ENCODE measurements at regions not wholly inside any gene's neighbourhood (a gene's known extent, or its start where the extent isn't known, plus 50 kb on each side); places are given as distances from the start of the nearest gene placed in this dataset.

- no peak overlapping the region for H3K4me2 ChIP-seq (ENCODE audit: low read length)
- H4K20me1 ChIP-seq (ENCODE audit: insufficient read depth) = no peaks in the 10 kb centered on the region
- intact Hi-C loops (cut with micrococcal nuclease) = no loop called here
- H3K4me3 ChIP-seq (replicated peaks in 1 of 2; ENCODE audit: low read depth in 1 of 2, low read length in 2 of 2) = no peak overlapping the region
- CTCF ChIA-PET = no interaction called here
- TF ChIP-seq POLR2A (IDR thresholded peaks at IDR 0.05; ENCODE audit: borderline replicate concordance, extremely low read depth, insufficient read depth, insufficient read length) (no peak), ELF1 (IDR thresholded peaks at IDR 0.05; ENCODE audit: borderline replicate concordance, low read depth) (no peak), MAX (IDR thresholded peaks at IDR 0.05) (no peak), ATF3 (IDR thresholded peaks at IDR 0.05) (no peak), ZBTB33 (IDR thresholded peaks at IDR 0.05; ENCODE audit: extremely low read depth, insufficient replicate concordance, low read length) (no peak), EZH2 (IDR thresholded peaks at IDR 0.05) (no peak), REST (IDR thresholded peaks at IDR 0.05; ENCODE audit: low read depth) (no peak), CBX3 (IDR thresholded peaks at IDR 0.05; ENCODE audit: low read depth) (no peak), ZNF274 (IDR thresholded peaks at IDR 0.05; ENCODE audit: low read depth, low read length) (no peak), SIN3A (IDR thresholded peaks at IDR 0.05; ENCODE audit: low read depth) (no peak), JUND (IDR thresholded peaks at IDR 0.05) (no peak), SRF (IDR thresholded peaks at IDR 0.05; ENCODE audit: low read depth) (no peak), TCF7L2 (IDR thresholded peaks at IDR 0.05; ENCODE audit: borderline replicate concordance, extremely low read depth, insufficient read depth, insufficient read length) (no peak), EGR1 (IDR thresholded peaks at IDR 0.05; ENCODE audit: low read depth) (no peak), FOSL1 (IDR thresholded peaks at IDR 0.05; ENCODE audit: low read depth) (no peak), SP1 (IDR thresholded peaks at IDR 0.05; ENCODE audit: low read depth) (no peak), EZH2phosphoT487 (IDR thresholded peaks at IDR 0.05; ENCODE audit: borderline replicate concordance) (no peak), CEBPB (IDR thresholded peaks at IDR 0.05; ENCODE audit: low read depth) (no peak), POLR2AphosphoS5 (IDR thresholded peaks at IDR 0.05; ENCODE audit: low read depth, low read length) (no peak)
- H3K4me1 ChIP-seq (ENCODE audit: control insufficient read depth in 1 of 2, insufficient read depth in 2 of 2, low read length in 2 of 2) = peaks cover 3 to 27% of the 10 kb centered on the region in 2 experiments; a peak in 2 of 4 replicates
- H3K27me3 ChIP-seq (ENCODE audit: insufficient read depth, low read length) = no peaks in the 10 kb centered on the region
- no peaks in the 10 kb centered on the region for H3K79me2 ChIP-seq (ENCODE audit: insufficient read depth, low read length)
- no peak for ATAC-seq
- H3K27ac ChIP-seq (ENCODE audit: low read depth, low read length) = no peak overlapping the region
- H3K9me2 ChIP-seq (ENCODE audit: insufficient read depth) = no peaks in the 10 kb centered on the region
- no TSS peak for BruUV-seq (replicated peaks)
- no peak overlapping the region for H3K9ac ChIP-seq (ENCODE audit: low read length)
- POLR2A ChIA-PET = no interaction called here
- no peaks in the 10 kb centered on the region for H3K36me3 ChIP-seq (ENCODE audit: control insufficient read depth in 1 of 2, insufficient read depth in 2 of 2, low read length in 2 of 2)
- DNase-seq (ENCODE audit: low read depth, low spot score) = no peak
- no peak overlapping the region for H2AFZ ChIP-seq (ENCODE audit: low read depth, low read length, poor library complexity, severe bottlenecking)
- RAD21 ChIA-PET (ENCODE audit: low non-redundant PET in 1 of 2, low total read pairs in 2 of 2, uncharacterized antibody in 2 of 2, unreplicated experiment in 2 of 2) = no interaction called here
- no peaks in the 10 kb centered on the region for H3K9me3 ChIP-seq (ENCODE audit: control insufficient read depth in 1 of 2, insufficient read depth in 1 of 2, low read depth in 1 of 2, low read length in 2 of 2)
These were observed 52.8 kb upstream of the GNG12 start for GRCh38 chr1:67886076-67886475.
